Dermis blood vessel endothelial cell (primary cell): ENCODE measurements at regions not wholly inside any gene's neighbourhood (a gene's known extent, or its start where the extent isn't known, plus 50 kb on each side); places are given as distances from the start of the nearest gene placed in this dataset.
"Not testable (repeated sequence)": the region's sequence is repeated elsewhere in the genome, so short reads cannot be mapped to it uniquely, and the experiment has no call there.

ENCODE experiments used
- DNase-seq: peaks from one replicate; pipeline ENCODE4 v3.0.0; 2010

GRCh38 chr15:39404767-39405181, 176.1 kb upstream of the THBS1 start:
- peak; percentile 85 for DNase-seq

- DNase-seq: no peak
Measured at GRCh38 chr15:39406485-39406884, 174.4 kb upstream of the THBS1 start.

- DNase-seq: no peak
Measured at GRCh38 chr15:39407116-39407515, 173.8 kb upstream of the THBS1 start.

GRCh38 chr15:39409876-39410530, 170.9 kb upstream of the THBS1 start:
- no peak for DNase-seq

GRCh38 chr15:39411102-39411989, 169.5 kb upstream of the THBS1 start:
- no peak for DNase-seq

- DNase-seq: no peak
Measured at GRCh38 chr15:39413558-39413957, 167.3 kb upstream of the THBS1 start.

- DNase-seq: no peak
Measured at GRCh38 chr15:39414201-39414600, 166.7 kb upstream of the THBS1 start.

- DNase-seq: no peak
Measured at GRCh38 chr15:39415634-39416033, 165.2 kb upstream of the THBS1 start.

GRCh38 chr15:39416258-39416657, 164.6 kb upstream of the THBS1 start:
- DNase-seq: no peak

- no peak for DNase-seq
Measured at GRCh38 chr15:39417366-39418134, 163.3 kb upstream of the THBS1 start.

GRCh38 chr15:39419651-39420050, 161.2 kb upstream of the THBS1 start:
- DNase-seq: no peak

- not testable (repeated sequence) for DNase-seq
Measured at GRCh38 chr15:39420123-39420852, 160.6 kb upstream of the THBS1 start.

- DNase-seq: not testable (repeated sequence)
Measured at GRCh38 chr15:39420853-39421192, 160.1 kb upstream of the THBS1 start.

GRCh38 chr15:39426552-39427532, 154.0 kb upstream of the THBS1 start:
- DNase-seq: no peak

- DNase-seq: no peak
Measured at GRCh38 chr15:39427705-39428104, 153.2 kb upstream of the THBS1 start.

- peak; percentile 97 for DNase-seq
Measured at GRCh38 chr15:39429898-39430357, 151.0 kb upstream of the THBS1 start.

GRCh38 chr15:39430389-39430788, 150.5 kb upstream of the THBS1 start:
- DNase-seq: peak; percentile 65

GRCh38 chr15:39431376-39431775, 149.5 kb upstream of the THBS1 start:
- no peak for DNase-seq

GRCh38 chr15:39432026-39432425, 148.9 kb upstream of the THBS1 start:
- DNase-seq: no peak

- DNase-seq: no peak
Measured at GRCh38 chr15:39432912-39433348, 147.9 kb upstream of the THBS1 start.

GRCh38 chr15:39433376-39433775, 147.5 kb upstream of the THBS1 start:
- no peak for DNase-seq
